NT2/D1 (cell line): ENCODE measurements at regions not wholly inside any gene's neighbourhood (a gene's known extent, or its start where the extent isn't known, plus 50 kb on each side); places are given as distances from the start of the nearest gene placed in this dataset.

Experiments
- SUZ12 ChIP-seq: IDR thresholded peaks from 2 replicates; pipeline ENCODE4 v1.6.1; 2011; ENCODE audit not compliant: insufficient read length, insufficient read depth; ENCODE audit errors: extremely low read depth
- ZNF274 ChIP-seq: IDR thresholded peaks from 2 replicates; pipeline ENCODE4 v1.6.1; 2011; ENCODE audit warnings: mild to moderate bottlenecking, low read depth, low read length

DNA sequence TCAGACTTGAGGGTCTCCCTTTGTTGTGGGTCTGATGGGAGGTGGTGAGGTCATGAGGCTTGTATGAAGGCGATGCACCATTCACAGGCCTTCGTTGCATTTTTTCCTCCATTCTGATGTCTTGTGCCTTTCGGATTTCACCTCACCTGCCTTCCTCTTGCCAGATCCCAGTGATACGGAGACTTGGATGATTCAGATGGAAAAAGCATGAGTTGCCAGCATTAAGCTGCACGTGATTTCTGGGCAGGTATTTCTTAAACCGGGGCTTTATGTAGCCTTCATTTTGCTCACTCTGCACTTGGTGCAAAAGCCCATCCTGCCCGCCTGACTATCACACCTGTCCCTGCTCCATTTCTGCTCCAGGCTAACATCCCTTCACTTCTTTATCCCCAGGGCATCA, 216.7 kb downstream of the SNX19 start:
- TF ChIP-seq ZNF274 (no peak), SUZ12 (no peak)
